ENCODE measurements at regions not wholly inside any gene's neighbourhood (a gene's known extent, or its start where the extent isn't known, plus 50 kb on each side); places are given as distances from the start of the nearest gene placed in this dataset.

DNA sequence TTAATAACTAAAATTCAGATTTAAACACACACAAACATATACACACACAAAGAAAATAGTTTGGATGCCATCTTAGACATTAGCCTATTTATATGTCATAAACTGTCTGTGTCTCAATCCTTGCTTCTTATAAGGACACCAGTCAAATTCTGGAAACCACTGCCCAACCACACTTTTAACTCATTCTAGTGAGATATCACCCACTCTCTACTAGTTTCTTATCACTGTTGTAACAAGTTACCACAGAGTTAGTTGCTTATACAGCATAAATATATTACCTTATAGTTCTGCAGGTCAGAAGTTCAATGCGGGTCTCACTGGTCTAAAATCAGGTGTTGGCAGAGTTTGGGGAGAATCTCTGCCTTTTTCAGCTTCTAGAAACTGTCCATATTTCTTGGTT lies 239.1 kb downstream of the MTX2 start:
- no peak overlapping the region for H3K4me3 ChIP-seq
- no peaks in the 10 kb centered on the region for H3K9me3 ChIP-seq
- H3K27me3 ChIP-seq = no peaks in the 10 kb centered on the region
- TF ChIP-seq, protein P1, sequence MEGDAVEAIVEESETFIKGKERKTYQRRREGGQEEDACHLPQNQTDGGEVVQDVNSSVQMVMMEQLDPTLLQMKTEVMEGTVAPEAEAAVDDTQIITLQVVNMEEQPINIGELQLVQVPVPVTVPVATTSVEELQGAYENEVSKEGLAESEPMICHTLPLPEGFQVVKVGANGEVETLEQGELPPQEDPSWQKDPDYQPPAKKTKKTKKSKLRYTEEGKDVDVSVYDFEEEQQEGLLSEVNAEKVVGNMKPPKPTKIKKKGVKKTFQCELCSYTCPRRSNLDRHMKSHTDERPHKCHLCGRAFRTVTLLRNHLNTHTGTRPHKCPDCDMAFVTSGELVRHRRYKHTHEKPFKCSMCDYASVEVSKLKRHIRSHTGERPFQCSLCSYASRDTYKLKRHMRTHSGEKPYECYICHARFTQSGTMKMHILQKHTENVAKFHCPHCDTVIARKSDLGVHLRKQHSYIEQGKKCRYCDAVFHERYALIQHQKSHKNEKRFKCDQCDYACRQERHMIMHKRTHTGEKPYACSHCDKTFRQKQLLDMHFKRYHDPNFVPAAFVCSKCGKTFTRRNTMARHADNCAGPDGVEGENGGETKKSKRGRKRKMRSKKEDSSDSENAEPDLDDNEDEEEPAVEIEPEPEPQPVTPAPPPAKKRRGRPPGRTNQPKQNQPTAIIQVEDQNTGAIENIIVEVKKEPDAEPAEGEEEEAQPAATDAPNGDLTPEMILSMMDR (IDR thresholded peaks at IDR 0.05) = no peak
- TF ChIP-seq POLR2A (IDR thresholded peaks at IDR 0.05) = no peak
- H3K36me3 ChIP-seq (ENCODE audit: low read depth, missing control alignments) = no peaks in the 10 kb centered on the region
- WGBS, 2 donors = 100% methylated on average over 1 of the region's 1 CpG
- H3K27ac ChIP-seq = no peak overlapping the region
- no peak for DNase-seq
- intact Hi-C loops (cut with DNase I; ENCODE audit: low total_unique reads) = no loop called here
- no peaks in the 10 kb centered on the region for H3K4me1 ChIP-seq

DNA sequence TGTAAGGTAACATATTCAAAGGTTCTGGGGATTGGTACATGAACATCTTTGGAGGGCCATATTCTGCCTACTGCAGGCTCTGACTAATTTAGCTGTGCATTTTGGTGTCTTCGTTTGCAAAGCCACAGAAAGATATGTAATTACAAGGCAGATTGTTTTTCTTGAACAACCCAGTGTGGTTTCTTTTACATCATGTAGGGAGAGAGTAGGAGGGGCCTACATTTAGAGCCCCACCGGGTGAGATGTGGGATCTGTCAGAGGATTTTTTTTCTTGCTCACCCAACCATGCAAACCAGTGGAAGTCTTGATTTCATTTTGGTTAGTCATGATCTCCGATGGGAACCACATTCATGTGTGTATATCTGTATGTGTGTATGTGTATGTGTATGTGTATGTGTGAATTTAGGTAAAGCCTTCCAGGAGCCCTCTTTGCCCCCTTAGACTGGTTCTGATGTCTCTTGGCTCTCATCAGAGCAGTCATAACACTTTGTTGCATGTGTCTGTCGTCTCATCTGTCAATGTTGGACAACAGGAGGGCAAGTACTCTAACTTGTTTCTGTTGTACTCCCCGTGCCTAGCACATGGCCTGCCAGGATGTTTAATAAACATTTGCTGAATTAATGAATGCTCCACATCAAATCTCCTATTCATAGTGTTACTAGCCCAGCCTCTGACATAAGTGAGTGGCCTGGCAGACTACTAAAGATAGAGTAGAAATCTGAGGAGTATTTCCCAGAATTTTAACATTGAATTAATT lies 239.9 kb downstream of the MTX2 start:
- H3K4me1 ChIP-seq = no peaks in the 10 kb centered on the region
- intact Hi-C loops (cut with DNase I; ENCODE audit: low total_unique reads) = no loop called here
- no peaks in the 10 kb centered on the region for H3K9me3 ChIP-seq
- H3K27ac ChIP-seq = no peak overlapping the region
- no peak for DNase-seq
- no peaks in the 10 kb centered on the region for H3K27me3 ChIP-seq
- TF ChIP-seq, protein P1 (IDR thresholded peaks at IDR 0.05) = no peak
- TF ChIP-seq POLR2A (IDR thresholded peaks at IDR 0.05) = no peak
- H3K36me3 ChIP-seq (ENCODE audit: low read depth, missing control alignments) = no peaks in the 10 kb centered on the region
- no peak overlapping the region for H3K4me3 ChIP-seq
- WGBS, 2 donors = 88 to 91% methylated on average over 5 of the region's 5 CpGs

DNA sequence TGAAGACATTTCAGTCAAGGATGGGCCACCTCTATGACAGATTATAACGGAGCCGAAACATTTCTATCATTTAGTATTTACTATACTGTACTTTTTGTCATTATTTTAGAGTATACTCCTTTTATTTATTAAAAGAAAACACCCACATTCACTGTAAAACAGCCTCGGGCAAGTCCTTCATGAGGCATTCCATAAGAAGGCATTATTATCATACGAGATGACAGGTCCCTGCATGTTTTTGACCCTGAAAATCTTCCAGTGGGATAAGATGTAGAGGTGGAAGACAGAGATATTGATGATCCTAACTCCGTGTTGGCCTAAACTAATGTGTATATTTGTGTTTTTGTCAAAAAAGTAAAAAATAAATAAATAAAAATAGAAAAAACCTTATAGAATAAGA lies 245.0 kb downstream of the MTX2 start:
- intact Hi-C loops (cut with DNase I; ENCODE audit: low total_unique reads) = no loop called here
- TF ChIP-seq, protein P1 (IDR thresholded peaks at IDR 0.05) = no peak
- TF ChIP-seq POLR2A (IDR thresholded peaks at IDR 0.05) = no peak
- Histone ChIP-seq H3K4me3 (no peak overlapping the region), H3K36me3 (ENCODE audit: low read depth, missing control alignments) (no peaks in the 10 kb centered on the region), H3K9me3 (no peaks in the 10 kb centered on the region), H3K4me1 (no peaks in the 10 kb centered on the region), H3K27ac (no peak overlapping the region), H3K27me3 (no peaks in the 10 kb centered on the region)
- 66 to 74% methylated on average over 5 of the region's 5 CpGs for WGBS, 2 donors
- DNase-seq = no peak

DNA sequence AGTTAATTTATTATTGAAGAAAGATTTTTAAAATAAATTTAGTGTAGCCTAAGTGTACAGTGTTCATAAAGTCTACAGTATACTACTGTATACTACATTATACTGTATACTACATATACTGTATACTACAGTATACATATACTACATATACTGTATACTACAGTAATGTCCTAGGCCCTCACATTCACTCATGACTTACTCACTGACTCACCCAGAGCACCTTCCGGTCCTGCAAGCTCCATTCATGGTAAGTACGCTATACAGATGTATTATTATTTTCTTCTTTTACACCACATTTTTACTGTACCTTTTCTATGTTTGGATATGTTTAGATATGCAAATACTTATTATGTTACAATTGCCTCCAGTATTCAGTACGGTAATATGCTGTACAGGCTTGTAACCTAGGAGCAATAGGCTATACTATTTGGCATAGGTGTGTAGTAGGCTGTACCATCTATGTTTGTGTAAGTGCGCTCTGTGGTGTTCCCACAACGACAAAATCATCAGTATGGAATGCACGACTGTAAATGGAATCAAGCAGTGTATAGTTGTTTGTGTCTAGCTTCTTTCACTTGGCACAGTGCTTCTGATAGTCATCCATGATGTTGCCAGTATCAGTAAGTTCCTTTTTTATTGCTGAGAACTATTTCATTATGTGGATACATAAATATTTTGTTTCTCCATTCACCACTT lies 245.7 kb downstream of the MTX2 start:
- WGBS, 2 donors = 87 to 92% methylated on average over 6 of the region's 6 CpGs
- no peaks in the 10 kb centered on the region for H3K27me3 ChIP-seq
- no peak for TF ChIP-seq POLR2A (IDR thresholded peaks at IDR 0.05)
- TF ChIP-seq, protein P1 (IDR thresholded peaks at IDR 0.05) = no peak
- intact Hi-C loops (cut with DNase I; ENCODE audit: low total_unique reads) = no loop called here
- H3K27ac ChIP-seq = no peak overlapping the region
- DNase-seq = no peak
- no peaks in the 10 kb centered on the region for H3K36me3 ChIP-seq (ENCODE audit: low read depth, missing control alignments)
- no peaks in the 10 kb centered on the region for H3K4me1 ChIP-seq
- no peak overlapping the region for H3K4me3 ChIP-seq
- no peaks in the 10 kb centered on the region for H3K9me3 ChIP-seq
